OCI-LY1 (cell line): ENCODE measurements at regions not wholly inside any gene's neighbourhood (a gene's known extent, or its start where the extent isn't known, plus 50 kb on each side); places are given as distances from the start of the nearest gene placed in this dataset.

Source experiments
- CTCF ChIP-seq: fragments of 200-600 bp; sonication (generic), shearing (Covaris generic); IDR thresholded peaks from 2 replicates; pipeline ENCODE4 v1.5.1; 2017; ENCODE audit warnings: mild to moderate bottlenecking, antibody characterized with exemption, low read length, moderate library complexity, mixed read lengths
- EZH2 ChIP-seq: fragments of 200-600 bp; sonication (generic), shearing (Covaris generic); IDR thresholded peaks from 2 replicates; pipeline ENCODE4 v1.8.0; 2017; ENCODE audit warnings: borderline replicate concordance, mixed run types, mild to moderate bottlenecking, antibody characterized with exemption, low read length, moderate library complexity, mixed read lengths

GRCh38 chr5:124477062-124477461 lies 269.4 kb downstream of the ZNF608 start:
- TF ChIP-seq CTCF (no peak), EZH2 (no peak)
